HG03469 (cell line): ENCODE measurements at regions not wholly inside any gene's neighbourhood (a gene's known extent, or its start where the extent isn't known, plus 50 kb on each side); places are given as distances from the start of the nearest gene placed in this dataset.
"Not testable (repeated sequence)": the region's sequence is repeated elsewhere in the genome, so short reads cannot be mapped to it uniquely, and the experiment has no call there.

ENCODE experiments used
- ATAC-seq: cut with Tn5 transposase; IDR thresholded peaks from one replicate; pipeline ENCODE4 v1.9.1; 2021; ENCODE audit warnings: mild to moderate bottlenecking, moderate library complexity, moderate number of reproducible peaks; ENCODE audit not compliant: unreplicated experiment

- no peak for ATAC-seq
Observed at GRCh38 chr4:54861201-54861600, 203.4 kb downstream of the KIT start.

GRCh38 chr4:54855191-54855854, 197.6 kb downstream of the KIT start:
- no peak for ATAC-seq

- ATAC-seq: no peak
Observed at GRCh38 chr4:54852602-54853001, 194.8 kb downstream of the KIT start.

DNA sequence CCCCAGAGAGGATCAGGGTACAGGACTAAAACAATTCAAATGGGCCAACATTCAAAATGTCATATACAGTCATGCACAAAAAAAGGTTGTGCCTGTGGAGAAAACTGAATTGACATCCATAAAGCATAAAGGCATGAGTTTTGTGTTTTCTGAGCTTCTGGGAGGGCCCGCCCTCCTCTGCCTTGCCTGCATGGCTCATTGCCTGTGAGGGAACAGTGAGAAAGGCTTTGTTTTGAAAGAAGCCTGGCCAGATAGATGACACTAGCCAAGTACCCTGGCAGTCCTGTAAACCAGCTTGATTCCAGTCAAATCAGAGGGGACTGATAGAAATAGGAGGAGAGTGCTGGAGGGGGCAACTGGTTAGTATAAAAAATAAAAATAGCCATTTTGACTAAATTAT, 194.3 kb downstream of the KIT start:
- ATAC-seq: no peak

DNA sequence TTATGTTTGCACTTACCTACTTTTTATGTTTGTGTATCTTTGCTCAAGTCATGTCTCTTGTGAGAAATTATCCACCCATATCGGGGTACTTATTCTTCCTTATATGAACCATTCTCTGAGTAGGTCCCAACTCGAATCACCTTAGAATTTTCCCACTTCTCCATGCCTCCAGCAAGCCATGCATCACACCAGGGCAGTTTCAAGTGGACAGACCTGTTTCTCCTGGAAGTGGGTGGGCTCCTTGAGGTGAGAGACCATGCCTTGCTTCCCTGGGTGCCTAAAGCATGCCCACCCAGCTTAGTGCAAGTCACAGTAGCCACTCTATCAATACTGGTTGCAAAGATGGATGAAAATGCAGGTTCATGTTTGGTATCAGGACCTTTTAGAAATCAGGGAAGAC, 187.2 kb downstream of the KIT start:
- ATAC-seq: no peak

- ATAC-seq: peak; percentile 47
Observed at GRCh38 chr4:54843946-54844345, 186.2 kb downstream of the KIT start.

DNA sequence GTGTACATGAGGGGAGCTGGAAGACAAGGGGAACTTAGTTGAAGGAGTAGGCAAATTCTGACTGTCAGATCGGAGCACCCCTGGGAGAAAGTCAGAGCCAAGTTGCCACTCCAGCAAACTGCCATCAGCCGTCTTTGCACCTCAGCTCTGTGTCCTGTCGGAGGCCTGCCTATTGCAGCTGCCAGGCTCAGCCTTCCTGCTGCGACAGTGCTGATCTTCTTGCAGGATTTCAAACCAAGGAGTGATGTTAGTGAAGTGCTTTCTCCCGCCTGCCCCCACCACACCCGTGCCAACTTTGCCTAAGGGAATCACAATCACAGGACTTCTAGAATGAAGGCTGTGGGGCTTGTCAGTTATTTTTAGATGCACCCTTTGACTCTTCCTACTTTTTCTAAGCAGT, 185.3 kb downstream of the KIT start:
- no peak for ATAC-seq

DNA sequence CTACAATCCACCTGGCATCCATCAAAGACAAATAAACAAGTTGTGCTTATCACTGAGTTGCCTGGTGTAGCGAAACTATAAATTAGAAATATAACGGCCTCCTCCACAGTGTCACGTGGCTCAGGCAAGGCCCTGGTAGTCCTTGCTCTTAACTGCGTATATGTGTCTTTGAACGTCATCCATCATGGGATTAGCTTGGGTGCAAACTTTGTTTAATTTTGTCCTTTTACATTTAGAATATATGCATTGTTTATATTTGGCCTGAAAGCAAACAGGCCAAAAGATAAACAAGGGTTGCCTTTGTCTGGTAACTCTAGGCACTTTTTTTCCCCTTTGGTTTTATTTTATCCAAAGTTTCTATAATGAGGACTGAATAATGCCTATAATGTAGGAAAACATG, 184.9 kb downstream of the KIT start:
- ATAC-seq: no peak

DNA sequence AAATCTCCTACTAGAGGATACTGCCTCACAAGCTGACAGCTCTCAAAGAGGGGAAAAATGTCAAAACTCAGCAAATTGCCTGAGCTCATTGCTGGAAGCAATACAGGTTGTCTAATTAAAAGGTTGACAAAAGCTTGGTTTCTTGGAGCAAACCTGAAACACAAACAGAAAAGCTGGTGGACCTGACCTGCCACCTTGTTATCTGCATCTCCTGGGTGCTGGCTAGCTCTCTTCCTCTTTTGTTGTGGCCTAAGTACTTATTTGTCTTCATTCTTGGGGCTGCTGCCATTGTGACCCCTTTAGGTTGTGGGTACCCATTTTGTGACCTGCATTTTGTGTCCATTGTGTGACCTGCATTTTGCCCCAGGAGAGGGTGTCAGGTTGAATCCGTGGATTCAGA, 184.5 kb downstream of the KIT start:
- no peak for ATAC-seq

DNA sequence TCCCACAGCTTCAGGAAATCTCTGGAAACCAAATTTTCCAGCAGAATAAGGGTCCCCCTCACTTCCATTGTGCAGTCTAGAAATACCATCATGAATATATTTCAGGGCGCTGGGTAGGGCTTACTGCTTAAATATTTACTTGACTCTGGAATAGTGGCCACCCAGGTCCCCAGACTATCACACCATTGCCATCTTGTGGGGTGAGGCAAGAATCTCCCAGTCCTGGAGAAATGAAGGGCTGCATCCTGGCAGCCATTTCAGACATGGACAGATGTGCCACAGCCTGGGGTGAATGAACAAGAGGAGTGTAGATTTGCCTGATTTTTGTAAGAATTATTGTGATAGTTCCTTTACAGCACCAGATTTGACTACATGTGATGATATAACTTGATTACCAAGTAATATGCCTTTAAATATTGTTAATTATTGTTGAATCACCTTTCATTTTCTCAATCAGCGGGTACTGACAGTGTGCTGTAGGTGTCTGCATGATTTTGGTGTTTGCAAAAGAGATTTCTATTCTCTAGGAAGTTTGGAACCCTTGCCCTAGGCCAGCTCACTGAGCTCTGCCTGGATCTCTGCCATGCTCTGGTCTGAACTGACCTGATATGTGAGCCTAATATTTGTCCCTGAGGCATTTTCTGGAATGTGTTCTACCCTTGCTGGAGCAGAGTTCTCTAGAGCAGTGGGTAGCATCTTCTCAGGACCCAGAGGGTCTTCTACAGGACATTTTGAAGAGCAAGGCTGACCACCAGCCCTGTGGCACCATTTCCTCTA, 183.4 kb downstream of the KIT start:
- ATAC-seq: no peak

GRCh38 chr4:54840430-54840829, 182.7 kb downstream of the KIT start:
- ATAC-seq: no peak

DNA sequence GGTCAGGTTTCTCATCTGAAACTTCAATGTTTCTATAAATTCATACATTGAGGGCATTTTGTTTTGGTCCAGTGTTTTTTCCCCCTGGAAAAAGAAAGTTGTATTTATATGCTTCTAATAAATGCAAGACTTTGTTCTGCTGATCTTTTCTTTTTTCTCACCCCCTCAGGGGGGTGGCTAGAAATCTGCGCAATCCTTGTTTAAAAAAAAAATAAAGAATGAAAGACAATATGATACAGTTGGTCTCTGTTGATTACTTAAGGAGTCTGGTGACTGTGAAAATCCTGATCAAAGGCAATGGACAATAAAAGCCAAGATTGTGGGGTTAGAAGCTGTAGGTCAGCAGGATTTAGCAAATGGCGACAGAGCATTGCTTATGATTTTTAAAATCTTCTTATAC, 180.5 kb downstream of the KIT start:
- ATAC-seq: no peak

DNA sequence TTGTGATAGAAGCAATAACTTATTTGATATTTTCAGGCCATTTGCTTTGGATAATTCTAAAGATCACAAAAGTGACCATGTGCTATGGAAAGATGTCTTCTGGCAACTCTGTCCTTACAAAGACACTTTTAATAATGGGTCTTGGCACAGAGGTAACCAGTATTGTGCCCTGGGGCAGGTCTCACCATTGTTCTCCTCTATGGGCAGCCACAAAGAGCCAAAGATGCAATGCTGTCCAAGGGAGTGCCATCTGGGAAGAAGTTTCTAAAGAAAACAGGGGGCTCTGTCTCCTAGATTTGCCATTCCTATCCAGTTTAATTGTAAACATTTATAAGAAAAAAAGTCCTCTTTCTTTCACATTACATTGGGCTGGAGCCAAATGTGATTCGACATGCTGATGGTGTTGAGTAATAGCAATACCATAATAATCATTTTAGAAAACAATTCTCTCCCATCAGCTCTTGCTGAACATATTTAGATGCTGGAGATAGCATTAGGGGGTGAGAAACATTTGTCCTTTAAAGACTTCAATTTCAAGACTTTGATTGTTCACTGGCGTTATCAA, 179.9 kb downstream of the KIT start:
- ATAC-seq: no peak

GRCh38 chr4:54828361-54828760, 170.6 kb downstream of the KIT start:
- not testable (repeated sequence) for ATAC-seq

GRCh38 chr4:54823616-54824015, 165.9 kb downstream of the KIT start:
- ATAC-seq: no peak

DNA sequence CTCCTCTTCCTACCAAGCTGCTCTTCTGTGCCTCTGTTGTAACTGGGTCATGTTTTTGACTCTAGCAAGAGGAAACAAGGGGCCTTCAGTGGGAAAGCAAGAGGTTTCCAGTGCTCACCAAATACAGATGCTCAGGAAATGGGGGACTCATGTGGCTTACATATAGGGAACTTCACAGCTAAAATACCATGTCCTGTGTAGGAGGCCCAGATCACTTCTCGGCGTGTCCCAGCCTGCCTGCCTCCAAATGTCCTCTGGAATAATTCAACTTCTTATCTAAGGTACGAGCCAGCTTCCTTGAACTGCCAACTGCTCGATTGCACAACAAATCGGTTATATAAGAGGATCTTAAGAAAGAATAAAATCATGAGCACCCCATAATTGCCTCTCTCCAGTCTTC, 161.3 kb downstream of the KIT start:
- no peak for ATAC-seq

DNA sequence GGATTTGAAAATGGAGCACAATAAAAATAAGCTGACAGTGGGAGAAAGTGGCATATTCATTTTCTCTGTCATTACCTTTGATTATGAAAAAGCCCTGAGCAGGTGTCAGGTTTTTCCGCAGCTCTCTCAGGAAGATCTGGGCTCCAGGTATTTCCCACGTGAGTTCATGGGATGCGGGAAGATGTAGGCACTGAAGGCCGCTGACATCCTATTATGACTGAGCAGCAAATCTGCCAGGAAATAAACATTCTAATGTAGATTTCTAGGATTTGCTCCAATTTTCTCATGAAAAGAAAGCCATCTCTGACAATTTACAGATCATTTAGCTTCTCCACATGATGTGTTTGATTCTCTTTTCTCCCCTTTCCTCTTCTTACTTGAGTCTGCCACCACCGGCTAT, 160.7 kb downstream of the KIT start:
- no peak for ATAC-seq

DNA sequence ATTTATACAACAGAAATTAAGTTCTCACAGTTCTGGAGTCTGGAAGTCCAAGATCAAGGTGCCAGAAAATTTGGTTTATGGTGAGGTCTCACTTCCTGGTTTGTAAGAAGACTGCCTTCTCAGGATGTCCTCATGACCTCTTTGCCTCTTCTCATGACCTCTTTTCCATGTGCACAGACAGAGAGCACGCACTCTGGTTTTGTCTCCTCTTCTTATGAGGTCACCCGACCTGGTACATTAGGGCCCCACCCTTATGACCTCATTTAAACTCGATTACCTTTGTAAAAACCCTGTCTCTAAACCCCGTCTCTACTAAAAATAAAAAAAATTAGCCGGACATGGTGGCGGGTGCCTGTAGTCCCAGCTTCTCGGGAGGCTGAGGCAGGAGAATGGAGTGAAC, 155.9 kb downstream of the KIT start:
- ATAC-seq: no peak

DNA sequence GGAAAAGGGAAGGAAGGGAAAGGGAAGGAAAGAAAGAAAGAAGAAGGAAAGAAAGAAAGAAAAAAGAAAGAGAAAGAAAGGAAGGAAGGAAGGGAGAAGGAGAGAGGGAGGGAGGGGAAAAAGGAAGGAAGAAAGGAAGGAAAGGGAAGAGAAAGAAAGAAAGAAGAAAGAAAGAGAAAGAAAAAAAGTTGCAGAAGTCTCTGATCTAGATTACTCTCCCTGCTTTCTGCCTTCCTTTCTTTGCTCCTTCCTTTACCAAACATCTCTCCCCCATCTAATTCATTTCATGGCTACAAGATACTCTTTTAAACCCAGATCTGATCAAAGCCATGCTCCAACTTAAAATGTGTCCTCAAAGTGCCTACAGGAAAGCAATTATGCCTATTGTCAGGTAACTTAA, 148.6 kb downstream of the KIT start:
- no peak for ATAC-seq

- no peak for ATAC-seq
Observed at GRCh38 chr4:54802336-54802735, 144.6 kb downstream of the KIT start.

GRCh38 chr4:54800831-54801530, 143.2 kb downstream of the KIT start:
- ATAC-seq: peak; percentile 75

DNA sequence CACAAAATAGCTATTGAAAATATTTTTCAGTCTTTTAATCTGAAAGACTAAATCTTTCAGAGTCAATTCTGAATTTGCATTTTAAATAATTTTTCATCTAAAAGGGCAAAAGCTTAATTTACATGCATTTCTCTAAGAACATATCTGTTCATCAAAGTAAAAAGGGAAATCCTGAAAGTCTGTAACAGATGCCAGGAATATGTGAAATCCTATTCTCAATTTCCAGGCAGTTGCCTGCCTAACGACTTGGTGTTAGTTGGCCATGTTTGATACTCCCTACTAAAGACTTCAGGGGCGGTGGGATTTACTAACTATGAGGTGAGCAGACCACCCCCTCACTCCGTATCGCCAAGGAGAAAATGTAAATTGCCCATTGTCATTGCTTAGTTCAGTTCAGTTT, 136.8 kb downstream of the KIT start:
- no peak for ATAC-seq
